ENCODE measurements at regions not wholly inside any gene's neighbourhood (a gene's known extent, or its start where the extent isn't known, plus 50 kb on each side); places are given as distances from the start of the nearest gene placed in this dataset.

GRCh38 chr5:8694545-8694944 is 825.6 kb downstream of the MTRR start:
- DNase-seq = no peak
- Mint-ChIP-seq H3K4me3 (ENCODE audit: unreplicated experiment) (no peak overlapping the region), H3K27ac (ENCODE audit: unreplicated experiment) (no peak overlapping the region), H3K27me3 (ENCODE audit: unreplicated experiment) (no peaks in the 10 kb centered on the region), H3K36me3 (ENCODE audit: unreplicated experiment) (no peaks in the 10 kb centered on the region), H3K9me3 (ENCODE audit: unreplicated experiment) (no peaks in the 10 kb centered on the region), H3K4me1 (ENCODE audit: low read depth, unreplicated experiment) (no peaks in the 10 kb centered on the region)
- TF ChIP-seq CTCF (IDR thresholded peaks at IDR 0.05; ENCODE audit: partially characterized antibody, unreplicated experiment) = no peak

GRCh38 chr5:8695902-8696845 is 827.2 kb downstream of the MTRR start:
- H3K27ac Mint-ChIP-seq (ENCODE audit: unreplicated experiment) = no peak overlapping the region
- H3K4me1 Mint-ChIP-seq (ENCODE audit: low read depth, unreplicated experiment) = no peaks in the 10 kb centered on the region

GRCh38 chr5:8700222-8700621 is 831.3 kb downstream of the MTRR start:
- Mint-ChIP-seq H3K27ac (ENCODE audit: unreplicated experiment) (no peak overlapping the region), H3K36me3 (ENCODE audit: unreplicated experiment) (peaks cover 3% of the 10 kb centered on the region), H3K27me3 (ENCODE audit: unreplicated experiment) (peaks cover 2% of the 10 kb centered on the region), H3K4me3 (ENCODE audit: unreplicated experiment) (no peak overlapping the region), H3K9me3 (ENCODE audit: unreplicated experiment) (peaks cover 1% of the 10 kb centered on the region), H3K4me1 (ENCODE audit: low read depth, unreplicated experiment) (no peaks in the 10 kb centered on the region)
- DNase-seq = no peak
- no peak for TF ChIP-seq CTCF (IDR thresholded peaks at IDR 0.05; ENCODE audit: partially characterized antibody, unreplicated experiment)

More at GRCh38 chr5:8695902-8696845, 827.2 kb downstream of the MTRR start:
- TF ChIP-seq CTCF (IDR thresholded peaks at IDR 0.05; ENCODE audit: partially characterized antibody, unreplicated experiment) = no peak
- Mint-ChIP-seq H3K9me3 (ENCODE audit: unreplicated experiment) (no peaks in the 10 kb centered on the region), H3K27me3 (ENCODE audit: unreplicated experiment) (no peaks in the 10 kb centered on the region), H3K4me3 (ENCODE audit: unreplicated experiment) (no peak overlapping the region), H3K36me3 (ENCODE audit: unreplicated experiment) (no peaks in the 10 kb centered on the region)
- DNase-seq = no peak

GRCh38 chr5:8700671-8701070 is 831.7 kb downstream of the MTRR start:
- peaks cover 3% of the 10 kb centered on the region for H3K36me3 Mint-ChIP-seq (ENCODE audit: unreplicated experiment)
- H3K9me3 Mint-ChIP-seq (ENCODE audit: unreplicated experiment) = peaks cover 1% of the 10 kb centered on the region
- TF ChIP-seq CTCF (IDR thresholded peaks at IDR 0.05; ENCODE audit: partially characterized antibody, unreplicated experiment) = no peak
- H3K4me1 Mint-ChIP-seq (ENCODE audit: low read depth, unreplicated experiment) = no peaks in the 10 kb centered on the region
- H3K27me3 Mint-ChIP-seq (ENCODE audit: unreplicated experiment) = peaks cover 2% of the 10 kb centered on the region
- H3K27ac Mint-ChIP-seq (ENCODE audit: unreplicated experiment) = no peak overlapping the region
- H3K4me3 Mint-ChIP-seq (ENCODE audit: unreplicated experiment) = no peak overlapping the region
- no peak for DNase-seq

- Mint-ChIP-seq H3K36me3 (ENCODE audit: unreplicated experiment) (peaks cover 3% of the 10 kb centered on the region), H3K4me1 (ENCODE audit: low read depth, unreplicated experiment) (no peaks in the 10 kb centered on the region), H3K27me3 (ENCODE audit: unreplicated experiment) (peaks cover 2% of the 10 kb centered on the region), H3K9me3 (ENCODE audit: unreplicated experiment) (peaks cover 1% of the 10 kb centered on the region), H3K4me3 (ENCODE audit: unreplicated experiment) (no peak overlapping the region), H3K27ac (ENCODE audit: unreplicated experiment) (no peak overlapping the region)
- DNase-seq = no peak
- TF ChIP-seq CTCF (IDR thresholded peaks at IDR 0.05; ENCODE audit: partially characterized antibody, unreplicated experiment) = no peak
Measured at GRCh38 chr5:8701251-8701650, 832.3 kb downstream of the MTRR start.
